DND-41 (cell line): ENCODE measurements at regions not wholly inside any gene's neighbourhood (a gene's known extent, or its start where the extent isn't known, plus 50 kb on each side); places are given as distances from the start of the nearest gene placed in this dataset.

Experiments used
- ATAC-seq: fragments of 200-7000 bp; cut with Tn5 transposase; 3 replicates; pipeline ENCODE4 v1.9.1; 2021; ENCODE audit warnings: low read depth; ENCODE audit not compliant: insufficient read depth
- DNase-seq: peaks from one replicate; pipeline ENCODE4 v3.0.0-alpha.2; 2020
- H2AFZ ChIP-seq: 2 replicates; pipeline ENCODE4 v1.6.0; 2012; ENCODE audit warnings: low read depth, low read length
- H3K27ac ChIP-seq: 2 replicates; pipeline ENCODE4 v1.5.1; 2012; ENCODE audit warnings: low read length, inconsistent platforms
- H3K27me3 ChIP-seq: fragments of 200-600 bp; sonication (generic); 2 replicates; pipeline ENCODE4 v1.6.0; 2012; ENCODE audit warnings: low read length, mild to moderate bottlenecking, inconsistent platforms; ENCODE audit not compliant: insufficient read depth, poor library complexity
- H3K36me3 ChIP-seq: 2 replicates; pipeline ENCODE4 v1.5.1; 2012; ENCODE audit warnings: low read length, inconsistent platforms; ENCODE audit not compliant: insufficient read depth
- H3K4me1 ChIP-seq: 2 replicates; pipeline ENCODE4 v1.5.1; 2012; ENCODE audit warnings: mild to moderate bottlenecking, low read length; ENCODE audit not compliant: insufficient read depth
- H3K4me2 ChIP-seq: 2 replicates; pipeline ENCODE4 v1.6.0; 2012; ENCODE audit warnings: mild to moderate bottlenecking, moderate library complexity, low read length, inconsistent platforms; ENCODE audit not compliant: insufficient read depth
- H3K4me3 ChIP-seq, 2 experiments: fragments of 200-600 bp in 1 of 2; shearing (Covaris generic) in 1 of 2; 2 replicates each; pipeline ENCODE4 v1.5.1; 2012 to 2016; ENCODE audit warnings: inconsistent platforms in 2 of 2, low read length in 2 of 2, mild to moderate bottlenecking in 2 of 2, low read depth in 1 of 2, moderate library complexity in 1 of 2
- H3K79me2 ChIP-seq: 2 replicates; pipeline ENCODE4 v1.6.0; 2012; ENCODE audit warnings: low read length, inconsistent platforms; ENCODE audit not compliant: insufficient read depth
- H3K9ac ChIP-seq: 2 replicates; pipeline ENCODE4 v1.6.0; 2012; ENCODE audit warnings: low read depth, mild to moderate bottlenecking, inconsistent platforms, low read length, moderate library complexity
- H3K9me3 ChIP-seq: 2 replicates; pipeline ENCODE4 v1.5.1; 2012; ENCODE audit warnings: low read length, moderate library complexity, mild to moderate bottlenecking, inconsistent platforms; ENCODE audit not compliant: insufficient read depth, severe bottlenecking
- H4K20me1 ChIP-seq: 2 replicates; pipeline ENCODE4 v1.6.0; 2012; ENCODE audit warnings: low read length; ENCODE audit not compliant: insufficient read depth
- CTCF ChIP-seq: IDR thresholded peaks from 2 replicates; pipeline ENCODE4 v1.5.1; 2012; ENCODE audit warnings: borderline replicate concordance, low read length, moderate library complexity, mild to moderate bottlenecking; ENCODE audit not compliant: poor library complexity, severe bottlenecking; ENCODE audit errors: extremely low read depth
- EZH2 ChIP-seq: IDR thresholded peaks from 3 replicates; pipeline ENCODE4 v1.6.1; 2012; ENCODE audit warnings: borderline replicate concordance, low read depth, mild to moderate bottlenecking, moderate library complexity, low read length, inconsistent platforms; ENCODE audit not compliant: severe bottlenecking

GRCh38 chr5:98258939-98259338, 514.5 kb upstream of the RGMB start:
- Histone ChIP-seq H2AFZ (no peak overlapping the region), H3K4me3 (no peak overlapping the region), H3K9me3 (no peaks in the 10 kb centered on the region), H3K27me3 (no peaks in the 10 kb centered on the region), H3K36me3 (no peaks in the 10 kb centered on the region), H3K27ac (no peak overlapping the region), H4K20me1 (no peaks in the 10 kb centered on the region), H3K4me2 (no peak overlapping the region), H3K9ac (no peak overlapping the region), H3K79me2 (no peaks in the 10 kb centered on the region), H3K4me1 (no peaks in the 10 kb centered on the region)
- no peak for ATAC-seq
- TF ChIP-seq EZH2 (no peak), CTCF (no peak)
- no peak for DNase-seq

- no peak for ATAC-seq
- no peaks in the 10 kb centered on the region for H3K79me2 ChIP-seq
Measured at GRCh38 chr5:98259595-98259994, 513.9 kb upstream of the RGMB start.

GRCh38 chr5:98263084-98263483, 510.4 kb upstream of the RGMB start:
- Histone ChIP-seq H3K9ac (no peak overlapping the region), H3K27me3 (no peaks in the 10 kb centered on the region), H4K20me1 (no peaks in the 10 kb centered on the region), H3K4me3 (no peak overlapping the region), H2AFZ (no peak overlapping the region), H3K27ac (no peak overlapping the region), H3K36me3 (no peaks in the 10 kb centered on the region), H3K4me1 (no peaks in the 10 kb centered on the region), H3K4me2 (no peak overlapping the region), H3K9me3 (no peaks in the 10 kb centered on the region), H3K79me2 (no peaks in the 10 kb centered on the region)
- no peak for DNase-seq
- TF ChIP-seq EZH2 = no peak
- TF ChIP-seq CTCF = no peak
- no peak for ATAC-seq

More at GRCh38 chr5:98259595-98259994, 513.9 kb upstream of the RGMB start:
- H3K27ac ChIP-seq = no peak overlapping the region
- H3K4me2 ChIP-seq = no peak overlapping the region
- DNase-seq = no peak
- H3K9ac ChIP-seq = no peak overlapping the region
- H3K27me3 ChIP-seq = no peaks in the 10 kb centered on the region
- no peak overlapping the region for H2AFZ ChIP-seq
- H4K20me1 ChIP-seq = no peaks in the 10 kb centered on the region
- TF ChIP-seq EZH2 (no peak), CTCF (no peak)
- no peak overlapping the region for H3K4me3 ChIP-seq
- no peaks in the 10 kb centered on the region for H3K9me3 ChIP-seq
- no peaks in the 10 kb centered on the region for H3K4me1 ChIP-seq
- no peaks in the 10 kb centered on the region for H3K36me3 ChIP-seq
